Renal cortex interstitium (tissue), 11 donors: ENCODE measurements at regions not wholly inside any gene's neighbourhood (a gene's known extent, or its start where the extent isn't known, plus 50 kb on each side); places are given as distances from the start of the nearest gene placed in this dataset.
A peak's percentile ranks its signal among the peaks of the same experiment; 100 is the strongest.
"Not testable (repeated sequence)": the region's sequence is repeated elsewhere in the genome, so short reads cannot be mapped to it uniquely, and the experiment has no call there.

Experiments
- DNase-seq, 11 donors: peaks; one replicate each; pipeline ENCODE4 v3.0.0-alpha.2; 2013; ENCODE audit warnings: low read depth in 9 of 11, low spot score in 4 of 11; ENCODE audit errors: extremely low read depth in 1 of 11

DNA sequence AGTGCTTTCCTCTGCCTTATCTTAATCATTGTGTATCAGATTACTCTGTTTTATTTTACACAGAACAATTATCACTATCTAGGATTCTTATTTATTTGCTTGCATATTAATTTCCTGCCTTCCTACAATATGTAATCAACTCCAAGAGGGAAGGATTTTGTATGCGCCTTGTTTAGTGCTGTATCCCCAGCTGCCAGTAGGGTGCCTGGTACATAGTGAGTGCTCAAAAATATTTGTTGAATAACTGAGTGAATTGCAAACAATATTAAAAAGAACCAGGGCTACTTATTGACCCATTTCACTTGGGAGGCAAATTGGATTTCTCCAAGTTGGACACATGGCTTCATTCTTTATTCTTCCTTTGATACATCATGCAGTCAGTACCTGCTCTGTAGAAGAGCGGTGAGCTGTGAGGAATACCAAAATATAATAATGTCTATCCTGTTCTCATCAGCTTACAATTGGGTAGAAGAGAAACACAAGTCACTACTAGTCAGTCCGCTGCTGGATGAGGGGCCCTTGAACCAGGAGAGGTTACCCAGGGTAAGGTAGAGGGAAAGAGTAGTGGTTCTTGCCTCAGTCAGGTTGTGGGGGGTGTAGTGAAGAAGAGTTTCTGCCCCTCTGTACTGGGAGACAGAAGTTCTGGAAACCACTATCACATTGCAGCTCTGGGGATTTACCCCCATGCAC, 233.9 kb upstream of the ZBTB20 start:
- DNase-seq, result no peak

- no peak for DNase-seq
Measured at GRCh38 chr3:115381573-115381912, 234.5 kb upstream of the ZBTB20 start.

GRCh38 chr3:115381931-115382330, 234.8 kb upstream of the ZBTB20 start:
- DNase-seq, result no peak

DNA sequence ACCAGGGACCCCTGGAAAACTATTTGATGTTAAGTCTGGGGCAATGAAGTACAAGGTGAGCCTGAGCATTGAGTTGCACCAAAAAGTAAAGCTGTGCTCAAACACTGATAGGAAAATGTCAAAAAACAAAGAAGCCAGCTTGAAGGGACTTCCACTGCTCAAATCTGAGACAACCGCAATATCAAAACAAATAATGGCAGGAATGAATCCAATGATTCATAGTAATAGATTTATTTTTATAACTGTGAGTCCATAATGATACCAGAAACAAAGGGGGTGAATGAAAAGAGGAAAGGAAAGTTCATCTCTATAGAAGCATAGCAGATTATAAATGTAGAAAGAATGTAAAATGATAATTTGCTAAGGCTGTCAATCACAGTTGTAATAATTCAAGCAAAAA, 237.3 kb upstream of the ZBTB20 start:
- DNase-seq, result no peak

DNA sequence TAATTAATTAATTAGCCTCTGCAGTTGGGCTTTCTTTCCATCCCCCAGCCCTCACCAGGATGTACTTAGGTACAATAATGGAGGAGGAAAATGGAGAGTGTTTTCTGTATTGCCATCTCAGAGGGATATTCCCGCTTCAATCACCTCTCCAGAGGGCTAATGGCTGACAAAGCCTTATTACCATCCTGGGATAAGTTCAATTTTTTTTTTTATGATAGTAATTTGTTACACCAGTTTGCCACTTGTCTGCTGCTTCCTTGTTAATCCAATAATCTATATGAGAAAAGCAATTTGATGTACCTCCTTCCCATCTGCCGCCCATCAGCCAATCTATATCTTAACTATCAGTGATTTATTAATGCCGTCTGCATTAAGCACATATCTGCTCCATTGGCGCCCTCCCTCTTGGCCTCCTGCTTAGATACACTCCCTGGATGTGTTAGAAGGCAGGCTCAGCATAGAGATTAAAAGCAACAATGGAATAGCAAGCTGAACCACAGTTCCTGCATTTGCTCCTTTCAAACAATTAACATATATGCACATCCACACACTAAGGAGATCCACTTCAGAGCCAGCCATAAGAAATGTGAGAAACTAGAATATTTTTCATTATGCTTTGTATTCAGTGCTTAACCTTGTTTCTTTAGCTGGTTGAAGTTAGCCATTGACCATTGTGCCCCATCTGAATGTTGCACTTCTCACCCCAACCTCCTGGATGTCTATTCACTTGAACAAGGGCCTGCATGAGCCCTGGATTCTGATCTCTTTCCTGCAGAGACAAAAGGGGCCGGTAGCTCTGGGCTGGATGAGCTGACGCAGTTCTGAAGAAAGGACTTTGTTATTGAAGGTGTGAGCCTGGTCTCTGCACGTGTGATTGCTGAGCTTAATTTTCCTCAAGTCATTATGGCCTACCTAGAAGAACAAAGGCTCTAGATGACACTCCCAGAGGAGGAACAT, 237.3 kb upstream of the GAP43 start:
- no peak for DNase-seq

GRCh38 chr3:115388166-115388565, 235.1 kb upstream of the GAP43 start:
- DNase-seq, result peak in 2 of 11 donors; percentile 2

DNA sequence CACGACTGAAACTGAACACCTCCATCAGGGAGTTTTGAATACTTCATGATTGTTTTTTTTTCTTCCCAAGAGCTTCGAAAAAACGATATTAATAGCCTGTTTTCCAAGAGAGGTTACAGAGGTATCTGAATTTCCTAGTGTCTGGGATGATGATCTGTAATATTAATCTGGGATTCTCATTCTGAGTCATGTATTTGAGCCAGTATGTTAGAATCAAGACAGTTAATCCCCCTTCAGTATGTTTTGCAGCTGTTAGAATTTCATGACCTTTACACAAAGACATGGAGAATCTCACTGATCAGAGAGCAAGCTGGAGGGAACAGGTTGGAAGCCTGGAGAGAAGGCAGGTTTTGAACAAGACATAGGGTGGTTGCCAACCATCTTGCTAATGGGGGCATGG, 234.5 kb upstream of the GAP43 start:
- no peak for DNase-seq

DNA sequence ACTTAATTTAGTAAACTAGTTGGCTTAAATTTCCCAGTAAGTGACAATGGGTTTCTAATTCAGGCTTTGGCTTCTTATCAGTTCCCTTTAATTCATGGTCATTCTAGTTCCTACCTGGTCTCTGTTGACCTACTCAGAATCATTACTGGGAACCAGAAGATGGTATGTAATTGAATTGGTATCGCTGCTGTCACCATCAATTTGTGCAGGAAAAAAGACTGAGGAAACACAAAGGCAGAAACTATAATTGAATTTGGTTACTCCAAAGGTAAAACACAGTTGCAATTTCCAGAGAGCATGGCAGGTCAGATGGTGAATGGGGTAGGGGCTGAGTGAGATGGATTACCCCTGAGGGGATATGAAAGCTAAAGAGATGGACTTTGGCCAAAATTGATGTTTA, 226.5 kb upstream of the GAP43 start:
- DNase-seq, result no peak

DNA sequence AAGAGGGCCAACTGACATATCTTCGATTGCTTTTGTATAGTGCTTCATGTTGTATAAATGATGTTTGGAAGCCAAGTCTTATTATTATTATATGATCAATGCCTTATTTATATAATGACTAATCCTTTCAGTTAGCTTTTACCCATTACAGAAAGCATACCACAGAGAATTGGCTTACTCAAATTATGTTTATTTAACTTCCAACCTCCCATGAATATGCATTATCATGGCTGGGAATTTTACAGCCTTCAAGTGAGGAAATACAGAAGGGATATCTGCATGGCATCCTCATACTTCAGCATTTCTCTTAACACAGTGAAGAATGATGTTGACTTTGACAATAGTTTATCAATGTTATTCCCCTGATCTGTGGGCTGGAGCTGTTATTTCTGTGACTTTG, 225.9 kb upstream of the GAP43 start:
- DNase-seq, result no peak

DNA sequence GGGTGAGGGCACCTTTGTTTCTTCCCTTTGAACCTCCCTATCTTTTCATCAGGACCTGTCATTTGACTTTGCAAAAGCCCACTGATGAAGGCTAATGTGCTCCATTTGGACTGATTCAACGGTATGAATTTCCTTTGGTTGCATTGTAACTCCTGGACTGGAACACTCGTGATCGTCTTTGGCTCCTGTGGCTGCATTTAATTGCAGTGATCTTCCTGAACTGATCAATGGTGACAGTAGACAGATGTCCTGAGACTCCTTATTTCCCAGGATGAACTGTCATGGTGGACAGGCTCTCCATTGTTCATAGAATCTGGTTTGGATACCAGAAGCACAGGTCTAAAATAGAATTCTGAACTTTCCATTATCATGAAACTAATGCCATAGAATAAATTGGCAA, 224.8 kb upstream of the GAP43 start:
- DNase-seq, result no peak

GRCh38 chr3:115399750-115400149, 223.6 kb upstream of the GAP43 start:
- DNase-seq, result no peak

GRCh38 chr3:115401298-115401697, 222.0 kb upstream of the GAP43 start:
- DNase-seq, result no peak

- no peak for DNase-seq
Measured at GRCh38 chr3:115401851-115402501, 221.3 kb upstream of the GAP43 start.

DNA sequence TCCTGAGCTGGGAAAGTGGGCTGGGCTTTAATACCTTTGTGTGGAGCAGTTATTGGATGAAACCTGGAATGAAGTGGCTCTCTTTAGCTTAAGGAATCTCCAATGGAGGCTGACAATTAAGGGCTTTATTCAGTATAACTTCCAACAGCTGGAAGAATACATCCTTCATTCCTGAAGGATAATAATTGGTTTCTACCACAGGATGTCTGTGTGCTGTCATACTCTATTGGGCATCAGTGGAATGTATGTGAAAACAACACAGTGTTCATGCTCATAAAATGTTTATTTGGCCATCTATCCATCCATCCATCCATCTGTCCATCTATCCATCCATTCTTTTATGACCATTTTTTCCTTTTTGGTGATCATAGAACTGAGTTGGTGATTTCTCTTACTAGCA, 220.7 kb upstream of the GAP43 start:
- DNase-seq, result no peak

- no peak for DNase-seq
Measured at GRCh38 chr3:115403786-115404185, 219.5 kb upstream of the GAP43 start.

GRCh38 chr3:115409596-115409995, 213.7 kb upstream of the GAP43 start:
- no peak for DNase-seq

DNA sequence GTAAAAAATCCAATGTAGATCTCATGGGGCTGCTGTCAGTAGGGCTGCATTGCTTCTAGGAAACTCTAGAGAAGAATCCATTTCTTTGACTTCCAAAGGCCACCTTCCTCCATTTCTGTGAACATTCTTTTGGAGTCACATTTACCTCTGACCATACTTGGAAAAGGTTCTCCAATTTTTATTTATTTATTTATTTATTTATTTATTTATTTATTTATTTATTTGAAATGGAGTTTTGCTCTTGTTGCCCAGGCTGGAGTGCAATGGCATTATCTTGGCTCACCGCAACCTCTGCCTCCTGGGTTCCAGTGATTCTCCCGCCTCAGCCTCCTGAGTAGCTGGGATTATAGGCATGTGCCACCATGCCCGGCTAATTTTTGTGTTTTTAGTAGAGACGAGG, 208.7 kb upstream of the GAP43 start:
- not testable (repeated sequence) for DNase-seq

DNA sequence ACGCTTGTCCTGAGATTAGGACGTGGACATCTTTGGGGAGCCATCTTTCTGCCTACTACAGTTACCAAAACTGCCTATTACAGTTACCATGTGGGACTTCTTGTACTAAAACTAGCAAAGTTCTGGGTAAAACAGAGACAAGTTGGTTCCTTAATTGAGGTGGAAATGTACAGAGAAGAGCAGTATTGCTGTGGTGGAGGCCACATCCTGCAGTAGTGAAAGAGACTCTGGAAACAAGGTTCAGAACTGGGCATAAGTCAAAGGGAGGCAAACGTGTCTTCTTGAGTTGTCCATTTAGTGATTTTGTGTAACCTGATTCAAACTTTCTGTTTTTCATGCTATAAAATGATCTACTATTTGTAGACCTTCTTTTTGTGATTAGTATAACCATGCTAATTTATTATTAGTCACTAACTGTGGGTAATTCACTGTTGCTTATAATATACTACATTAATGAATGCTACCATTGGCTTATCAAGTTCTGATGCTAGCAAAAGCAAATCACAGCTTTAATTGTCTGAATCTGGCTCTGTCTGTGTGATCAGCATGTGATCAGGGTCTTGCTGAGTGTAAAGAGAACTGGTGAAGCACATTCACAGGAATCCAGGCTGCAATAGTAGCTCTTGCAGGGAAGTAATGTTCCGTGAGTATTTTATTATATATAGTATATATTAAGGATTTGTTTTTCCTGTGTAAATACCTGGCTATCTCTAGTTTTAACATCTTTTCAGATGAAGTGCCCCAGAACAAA, 207.9 kb upstream of the GAP43 start:
- DNase-seq, result no peak

DNA sequence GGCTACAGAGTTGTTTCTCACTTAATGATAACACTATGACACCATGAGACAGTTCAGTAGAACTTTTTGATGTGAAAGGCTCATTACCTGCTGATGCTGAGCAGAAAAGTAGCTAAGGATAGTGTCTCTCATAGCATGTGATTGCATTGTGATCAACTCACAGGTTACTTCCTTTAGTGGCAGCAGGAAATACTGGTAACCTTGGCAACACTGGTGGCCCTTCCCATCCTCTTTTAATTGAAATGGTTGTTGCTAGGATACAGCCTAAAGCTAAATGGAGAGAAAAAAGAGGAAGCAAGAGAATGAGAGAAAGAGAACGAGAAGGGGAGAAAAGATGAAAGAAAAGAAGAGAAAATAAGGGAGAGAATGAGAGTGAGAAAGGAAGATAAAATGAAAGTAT, 204.7 kb upstream of the GAP43 start:
- no peak for DNase-seq
